MCF 10A (cell line): ENCODE measurements at regions not wholly inside any gene's neighbourhood (a gene's known extent, or its start where the extent isn't known, plus 50 kb on each side); places are given as distances from the start of the nearest gene placed in this dataset.

ENCODE experiments used
- BruUV-seq: library from RNA; stranded (reverse); fragments of 400-500 nt; replicated peaks from 2 replicates; lab custom pipeline; 2021; lab: Mats Ljungman, UMichigan
- CTCF ChIA-PET: fragments of 300-600 bp; sonication (Branson Sonifier 250); formaldehyde crosslinking; extraction: SDS; loops from one replicate; lab custom pipeline; 2021; ENCODE audit warnings: antibody characterized with exemption, inconsistent platforms; lab: Yijun Ruan, JAX
- POLR2A ChIA-PET: fragments of 300-600, 350-650 bp; sonication (Branson Sonifier 250); formaldehyde crosslinking; extraction: SDS; loops from one replicate; lab custom pipeline; 2020; ENCODE audit warnings: antibody characterized with exemption, inconsistent platforms; lab: Yijun Ruan, JAX
- DNase-seq: peaks from one replicate; pipeline ENCODE4 v3.0.0-alpha.2; 2018; ENCODE audit not compliant: unreplicated experiment
- H3K27ac Mint-ChIP-seq: one replicate; pipeline ENCODE4 v1.8.0; 2022; ENCODE audit warnings: mild to moderate bottlenecking, low read depth, mixed read lengths; ENCODE audit not compliant: unreplicated experiment
- H3K27me3 Mint-ChIP-seq: one replicate; pipeline ENCODE4 v1.8.0; 2022; ENCODE audit warnings: mixed read lengths; ENCODE audit not compliant: insufficient read depth, unreplicated experiment
- H3K36me3 Mint-ChIP-seq: one replicate; pipeline ENCODE4 v1.8.0; 2022; ENCODE audit warnings: mild to moderate bottlenecking, moderate library complexity, mixed read lengths; ENCODE audit not compliant: insufficient read depth, unreplicated experiment
- H3K4me1 Mint-ChIP-seq: one replicate; pipeline ENCODE4 v1.8.0; 2022; ENCODE audit warnings: mixed read lengths; ENCODE audit not compliant: insufficient read depth, unreplicated experiment
- H3K4me3 Mint-ChIP-seq: one replicate; pipeline ENCODE4 v1.8.0; 2022; ENCODE audit warnings: mild to moderate bottlenecking, moderate library complexity, mixed read lengths; ENCODE audit not compliant: unreplicated experiment
- H3K9me3 Mint-ChIP-seq: one replicate; pipeline ENCODE4 v1.8.0; 2022; ENCODE audit warnings: mixed read lengths; ENCODE audit not compliant: unreplicated experiment
- intact Hi-C: fragments of 100-400 bp; cut with micrococcal nuclease; formaldehyde crosslinking; loops from 2 replicates; pipeline ENCODE4 v1.14.1; 2022
- TF ChIP-seq, protein P1 (sequence below): fragments of 200-600 bp; IDR thresholded peaks from one replicate; pipeline ENCODE4 v1.8.0; 2022; ENCODE audit warnings: antibody characterized with exemption, mild to moderate bottlenecking; ENCODE audit not compliant: unreplicated experiment

DNA sequence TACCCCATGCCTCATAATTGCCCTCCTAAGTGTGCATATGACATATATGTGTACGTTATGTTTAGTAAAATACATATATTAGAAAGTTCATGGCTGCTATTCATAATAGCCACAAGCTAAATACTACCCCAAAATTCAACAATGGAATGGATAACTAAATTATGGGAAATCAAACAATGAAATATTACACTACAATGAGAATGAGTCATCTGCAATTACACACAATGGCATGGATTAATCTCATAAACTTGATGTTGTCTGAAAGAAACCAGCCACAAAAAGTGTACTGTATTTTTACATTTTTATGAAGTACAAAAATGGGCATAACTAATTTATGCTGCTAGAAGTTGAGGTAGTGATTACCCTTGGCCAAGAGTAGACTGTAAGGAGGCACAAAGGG lies 477.0 kb downstream of the HAO1 start:
- no TSS peak for BruUV-seq
- CTCF ChIA-PET = no interaction called here

DNA sequence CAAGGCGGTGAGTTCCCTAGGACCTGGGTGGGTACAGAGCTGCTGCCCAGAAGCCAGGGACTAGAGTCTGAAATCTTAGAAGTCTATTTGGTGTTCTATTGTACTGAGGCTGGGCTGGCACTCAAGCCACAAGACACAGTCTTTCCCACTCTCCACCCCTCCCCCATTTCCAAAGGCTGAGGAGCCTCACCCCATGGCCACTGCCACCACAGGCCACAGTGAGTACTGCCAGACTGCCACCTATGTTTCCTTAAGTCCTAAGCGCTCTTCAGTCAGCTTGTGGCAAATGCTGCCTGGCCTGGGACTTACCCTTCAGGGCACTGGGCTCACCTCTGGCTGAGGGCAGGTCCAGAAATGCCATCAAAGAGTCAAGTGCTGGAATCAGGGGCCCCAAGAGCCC lies 469.3 kb downstream of the HAO1 start:
- no TSS peak for BruUV-seq
- intact Hi-C loops = no loop called here
- TF ChIP-seq, protein P1, sequence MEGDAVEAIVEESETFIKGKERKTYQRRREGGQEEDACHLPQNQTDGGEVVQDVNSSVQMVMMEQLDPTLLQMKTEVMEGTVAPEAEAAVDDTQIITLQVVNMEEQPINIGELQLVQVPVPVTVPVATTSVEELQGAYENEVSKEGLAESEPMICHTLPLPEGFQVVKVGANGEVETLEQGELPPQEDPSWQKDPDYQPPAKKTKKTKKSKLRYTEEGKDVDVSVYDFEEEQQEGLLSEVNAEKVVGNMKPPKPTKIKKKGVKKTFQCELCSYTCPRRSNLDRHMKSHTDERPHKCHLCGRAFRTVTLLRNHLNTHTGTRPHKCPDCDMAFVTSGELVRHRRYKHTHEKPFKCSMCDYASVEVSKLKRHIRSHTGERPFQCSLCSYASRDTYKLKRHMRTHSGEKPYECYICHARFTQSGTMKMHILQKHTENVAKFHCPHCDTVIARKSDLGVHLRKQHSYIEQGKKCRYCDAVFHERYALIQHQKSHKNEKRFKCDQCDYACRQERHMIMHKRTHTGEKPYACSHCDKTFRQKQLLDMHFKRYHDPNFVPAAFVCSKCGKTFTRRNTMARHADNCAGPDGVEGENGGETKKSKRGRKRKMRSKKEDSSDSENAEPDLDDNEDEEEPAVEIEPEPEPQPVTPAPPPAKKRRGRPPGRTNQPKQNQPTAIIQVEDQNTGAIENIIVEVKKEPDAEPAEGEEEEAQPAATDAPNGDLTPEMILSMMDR = no peak
- no peaks in the 10 kb centered on the region for H3K36me3 Mint-ChIP-seq
- H3K9me3 Mint-ChIP-seq = peaks cover 7% of the 10 kb centered on the region
- no peaks in the 10 kb centered on the region for H3K27me3 Mint-ChIP-seq
- H3K4me1 Mint-ChIP-seq = no peaks in the 10 kb centered on the region
- POLR2A ChIA-PET = no interaction called here
- CTCF ChIA-PET = no interaction called here
- H3K27ac Mint-ChIP-seq = no peak overlapping the region
- DNase-seq = no peak
- no peak overlapping the region for H3K4me3 Mint-ChIP-seq

More for the DNA sequence above, 477.0 kb downstream of the HAO1 start:
- no peaks in the 10 kb centered on the region for H3K27me3 Mint-ChIP-seq
- intact Hi-C loops = no loop called here
- no peaks in the 10 kb centered on the region for H3K4me1 Mint-ChIP-seq
- no peaks in the 10 kb centered on the region for H3K36me3 Mint-ChIP-seq
- H3K4me3 Mint-ChIP-seq = no peak overlapping the region
- no peak for DNase-seq
- H3K9me3 Mint-ChIP-seq = peaks cover under 1% of the 10 kb centered on the region
- no peak overlapping the region for H3K27ac Mint-ChIP-seq
- POLR2A ChIA-PET = no interaction called here
- TF ChIP-seq, protein P1 = no peak

DNA sequence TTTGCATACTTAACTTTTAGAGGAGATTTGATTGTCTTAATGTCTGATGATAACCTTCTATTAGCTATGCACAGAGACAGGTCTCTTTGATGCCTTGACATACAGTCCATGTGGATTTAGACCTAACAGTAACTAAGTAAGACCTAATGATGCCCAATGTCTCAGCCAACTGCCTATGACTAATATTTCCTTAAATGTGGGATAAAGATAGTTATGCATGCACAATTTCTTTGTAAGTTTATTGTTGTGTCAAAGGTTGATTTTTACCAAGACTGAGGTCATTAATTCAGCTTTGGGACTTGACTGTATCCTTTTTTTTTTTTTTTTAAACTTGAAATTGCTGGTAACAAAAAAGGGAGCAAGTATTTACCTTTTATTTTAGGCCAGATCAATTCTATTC lies 450.0 kb downstream of the HAO1 start:
- H3K9me3 Mint-ChIP-seq = no peaks in the 10 kb centered on the region
- H3K4me1 Mint-ChIP-seq = no peaks in the 10 kb centered on the region
- no peak overlapping the region for H3K4me3 Mint-ChIP-seq
- no peaks in the 10 kb centered on the region for H3K36me3 Mint-ChIP-seq
- BruUV-seq = no TSS peak
- no peak overlapping the region for H3K27ac Mint-ChIP-seq
- intact Hi-C loops = no loop called here
- TF ChIP-seq, protein P1 = no peak
- POLR2A ChIA-PET = no interaction called here
- no peaks in the 10 kb centered on the region for H3K27me3 Mint-ChIP-seq
- CTCF ChIA-PET = interaction anchor here (0.7 kb wide), 1 partner anchor 896 kb away, joined by 4 read pairs; no protein-coding TSS in a partner anchor
- no peak for DNase-seq

DNA sequence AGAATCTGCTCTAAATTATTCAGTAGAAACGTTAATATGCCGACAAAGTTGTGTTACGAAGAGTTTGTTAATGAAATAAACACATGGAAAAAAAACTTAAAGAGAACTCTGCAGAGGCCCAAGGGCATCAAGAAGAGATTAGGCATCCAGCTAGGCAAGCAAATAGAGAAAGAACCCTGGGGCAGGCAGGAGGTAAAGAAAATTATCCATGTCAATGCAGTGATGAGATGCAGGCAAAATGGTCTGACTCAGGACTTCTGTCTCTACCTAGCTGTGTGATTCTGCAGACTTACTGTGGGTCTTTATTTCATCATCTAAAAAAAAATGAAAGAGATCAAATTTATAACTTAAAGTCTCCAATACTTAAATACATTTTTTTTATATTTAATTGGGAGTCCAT lies 448.0 kb downstream of the HAO1 start:
- Mint-ChIP-seq H3K36me3 (no peaks in the 10 kb centered on the region), H3K9me3 (no peaks in the 10 kb centered on the region), H3K4me1 (peaks cover 5% of the 10 kb centered on the region), H3K27ac (no peak overlapping the region), H3K4me3 (no peak overlapping the region), H3K27me3 (no peaks in the 10 kb centered on the region)
- intact Hi-C loops = no loop called here
- no peak for DNase-seq
- CTCF ChIA-PET = no interaction called here
- BruUV-seq = no TSS peak
- TF ChIP-seq, protein P1 = no peak
- POLR2A ChIA-PET = interaction anchor here (0.9 kb wide), 1 partner anchor 154 kb away, joined by 3 read pairs; no protein-coding TSS in a partner anchor
